Caco-2 (cell line): ENCODE measurements at regions not wholly inside any gene's neighbourhood (a gene's known extent, or its start where the extent isn't known, plus 50 kb on each side); places are given as distances from the start of the nearest gene placed in this dataset.

Experiments
- BruUV-seq: library from RNA; stranded (reverse); fragments of 400-500 nt; replicated peaks from 2 replicates; lab custom pipeline; 2021; lab: Mats Ljungman, UMichigan
- CTCF ChIA-PET: fragments of 300-600 bp; sonication (Branson Sonifier 250); formaldehyde crosslinking; loops from one replicate; lab custom pipeline; 2022; ENCODE audit warnings: antibody characterized with exemption; lab: Charles Lee
- POLR2A ChIA-PET: fragments of 300-600 bp; sonication (Branson Sonifier 250); formaldehyde crosslinking; loops from one replicate; lab custom pipeline; 2022; ENCODE audit warnings: antibody characterized with exemption; lab: Charles Lee
- DNase-seq, 2 experiments: peaks; one replicate each; pipeline versions ENCODE4 v3.0.0 to v3.0.0-alpha.2; 2020 to 2022
- H3K27me3 ChIP-seq: replicated peaks from 2 replicates; pipeline ENCODE4 v1.6.0; 2011; ENCODE audit warnings: low read length; ENCODE audit not compliant: control insufficient read depth, insufficient read depth
- H3K36me3 ChIP-seq: 2 replicates; pipeline ENCODE4 v1.5.1; 2011; ENCODE audit warnings: low read length; ENCODE audit not compliant: control insufficient read depth, insufficient read depth
- H3K4me1 ChIP-seq: fragments of 250-450 bp; sonication (Bioruptor Pico); 2 replicates; pipeline ENCODE4 v1.5.1; 2020; ENCODE audit warnings: mild to moderate bottlenecking
- H3K4me3 ChIP-seq: 2 replicates; pipeline ENCODE4 v1.5.1; 2011; ENCODE audit warnings: low read depth, mild to moderate bottlenecking, control low read depth, low read length
- H3K9me3 ChIP-seq: fragments of 250-450 bp; sonication (Bioruptor Pico); 2 replicates; pipeline ENCODE4 v1.5.1; 2020; ENCODE audit warnings: mild to moderate bottlenecking, moderate library complexity
- H3K27ac Mint-ChIP-seq: one replicate; pipeline ENCODE4 v1.8.0; 2022; ENCODE audit warnings: mixed read lengths; ENCODE audit not compliant: unreplicated experiment
- H3K27me3 Mint-ChIP-seq: one replicate; pipeline ENCODE4 v1.8.0; 2022; ENCODE audit warnings: mixed read lengths; ENCODE audit not compliant: insufficient read depth, unreplicated experiment
- H3K36me3 Mint-ChIP-seq: one replicate; pipeline ENCODE4 v1.8.0; 2022; ENCODE audit warnings: mild to moderate bottlenecking, mixed read lengths; ENCODE audit not compliant: insufficient read depth, unreplicated experiment
- H3K4me1 Mint-ChIP-seq: one replicate; pipeline ENCODE4 v1.8.0; 2022; ENCODE audit warnings: low read depth, mixed read lengths; ENCODE audit not compliant: unreplicated experiment
- H3K4me3 Mint-ChIP-seq: one replicate; pipeline ENCODE4 v1.8.0; 2022; ENCODE audit warnings: mild to moderate bottlenecking, moderate library complexity, mixed read lengths; ENCODE audit not compliant: unreplicated experiment
- H3K9me3 Mint-ChIP-seq: one replicate; pipeline ENCODE4 v1.8.0; 2022; ENCODE audit warnings: mixed read lengths; ENCODE audit not compliant: unreplicated experiment
- CTCF ChIP-seq, 2 experiments: fragments of 200-600 bp in 1 of 2; IDR thresholded peaks; 1 replicate in 1 of 2; 2 replicates in 1 of 2; pipeline versions ENCODE4 v1.5.1 to v1.8.0; 2011 to 2022; ENCODE audit warnings: antibody characterized with exemption in 1 of 2, control low read depth in 1 of 2, inconsistent platforms in 1 of 2, low read depth in 1 of 2, low read length in 1 of 2, mild to moderate bottlenecking in 1 of 2, moderate library complexity in 1 of 2; ENCODE audit not compliant: insufficient read depth in 1 of 2, severe bottlenecking in 1 of 2, unreplicated experiment in 1 of 2
- intact Hi-C: fragments of 100-400 bp; cut with micrococcal nuclease; formaldehyde crosslinking; loops from one replicate; pipeline ENCODE4 v1.10.0; 2022; ENCODE audit not compliant: unreplicated experiment

GRCh38 chr6:40295251-40295950, 291.8 kb downstream of the LRFN2 start:
- no peaks in the 10 kb centered on the region for H3K4me1 Mint-ChIP-seq
- no peaks in the 10 kb centered on the region for H3K36me3 Mint-ChIP-seq
- intact Hi-C loops: no loop called here
- DNase-seq: no peak
- H3K4me3 Mint-ChIP-seq: no peak overlapping the region
- Histone ChIP-seq H3K9me3 (no peaks in the 10 kb centered on the region; the same call in 1 of the 2 replicates), H3K4me1 (no peaks in the 10 kb centered on the region), H3K27me3 (no peaks in the 10 kb centered on the region), H3K4me3 (no peak overlapping the region), H3K36me3 (no peaks in the 10 kb centered on the region; the same call in 1 of the 2 replicates)
- ChIA-PET POLR2A (no interaction called here), CTCF (no interaction called here)
- BruUV-seq: no TSS peak
- no peak overlapping the region for H3K27ac Mint-ChIP-seq
- TF ChIP-seq CTCF (IDR thresholded peaks at IDR 0.05; ENCODE audit: insufficient read depth in 1 of 2, low read depth in 1 of 2, low read length in 1 of 2, severe bottlenecking in 1 of 2, unreplicated experiment in 1 of 2): no peak
- H3K9me3 Mint-ChIP-seq: no peaks in the 10 kb centered on the region
- H3K27me3 Mint-ChIP-seq: peaks cover 20% of the 10 kb centered on the region

- H3K4me3 Mint-ChIP-seq: no peak overlapping the region
- intact Hi-C loops: no loop called here
- H3K4me1 Mint-ChIP-seq: no peaks in the 10 kb centered on the region
- DNase-seq: peak; percentile 5 to 39
- H3K27ac Mint-ChIP-seq: no peak overlapping the region
- peak in 1 of 2 experiments; percentile 14 for TF ChIP-seq CTCF (IDR thresholded peaks at IDR 0.05; ENCODE audit: insufficient read depth in 1 of 2, low read depth in 1 of 2, low read length in 1 of 2, severe bottlenecking in 1 of 2, unreplicated experiment in 1 of 2)
- H3K9me3 Mint-ChIP-seq: no peaks in the 10 kb centered on the region
- H3K27me3 Mint-ChIP-seq: peaks cover 12% of the 10 kb centered on the region
- ChIA-PET CTCF (no interaction called here), POLR2A (no interaction called here)
- Histone ChIP-seq H3K27me3 (no peaks in the 10 kb centered on the region), H3K9me3 (no peaks in the 10 kb centered on the region; the same call in 1 of the 2 replicates), H3K36me3 (no peaks in the 10 kb centered on the region; the same call in 1 of the 2 replicates), H3K4me1 (no peaks in the 10 kb centered on the region), H3K4me3 (no peak overlapping the region)
- no TSS peak for BruUV-seq
- H3K36me3 Mint-ChIP-seq: no peaks in the 10 kb centered on the region
Measured at GRCh38 chr6:40293460-40294185, 293.5 kb downstream of the LRFN2 start.

- no TSS peak for BruUV-seq
- Mint-ChIP-seq H3K27me3 (peaks cover 13% of the 10 kb centered on the region), H3K36me3 (no peaks in the 10 kb centered on the region), H3K4me3 (no peak overlapping the region), H3K9me3 (no peaks in the 10 kb centered on the region), H3K27ac (no peak overlapping the region), H3K4me1 (no peaks in the 10 kb centered on the region)
- intact Hi-C loops: no loop called here
- ChIA-PET CTCF (no interaction called here), POLR2A (no interaction called here)
- Histone ChIP-seq H3K36me3 (no peaks in the 10 kb centered on the region; the same call in 1 of the 2 replicates), H3K9me3 (no peaks in the 10 kb centered on the region), H3K4me1 (no peaks in the 10 kb centered on the region), H3K4me3 (no peak overlapping the region), H3K27me3 (no peaks in the 10 kb centered on the region)
- TF ChIP-seq CTCF (IDR thresholded peaks at IDR 0.05; ENCODE audit: insufficient read depth in 1 of 2, low read depth in 1 of 2, low read length in 1 of 2, severe bottlenecking in 1 of 2, unreplicated experiment in 1 of 2): no peak
- no peak for DNase-seq
Measured at GRCh38 chr6:40293060-40293459, 294.1 kb downstream of the LRFN2 start.
